HG02798 (cell line): ENCODE measurements at regions not wholly inside any gene's neighbourhood (a gene's known extent, or its start where the extent isn't known, plus 50 kb on each side); places are given as distances from the start of the nearest gene placed in this dataset.
"Not testable (repeated sequence)": the region's sequence is repeated elsewhere in the genome, so short reads cannot be mapped to it uniquely, and the experiment has no call there.

Experiments used
- ATAC-seq: cut with Tn5 transposase; IDR thresholded peaks from one replicate; pipeline ENCODE4 v1.9.1; 2021; ENCODE audit warnings: mild to moderate bottlenecking; ENCODE audit not compliant: unreplicated experiment, poor library complexity

- no peak for ATAC-seq
These were observed 606.8 kb upstream of the CDH11 start for GRCh38 chr16:65728652-65729051.

- ATAC-seq = no peak
These were observed 606.3 kb upstream of the CDH11 start for GRCh38 chr16:65728167-65728566.

- no peak for ATAC-seq
These were observed 605.8 kb upstream of the CDH11 start for GRCh38 chr16:65727534-65728137.

- ATAC-seq = no peak
These were observed 603.4 kb upstream of the CDH11 start for GRCh38 chr16:65725156-65725845.

GRCh38 chr16:65722429-65722828 lies 600.6 kb upstream of the CDH11 start:
- ATAC-seq = no peak

DNA sequence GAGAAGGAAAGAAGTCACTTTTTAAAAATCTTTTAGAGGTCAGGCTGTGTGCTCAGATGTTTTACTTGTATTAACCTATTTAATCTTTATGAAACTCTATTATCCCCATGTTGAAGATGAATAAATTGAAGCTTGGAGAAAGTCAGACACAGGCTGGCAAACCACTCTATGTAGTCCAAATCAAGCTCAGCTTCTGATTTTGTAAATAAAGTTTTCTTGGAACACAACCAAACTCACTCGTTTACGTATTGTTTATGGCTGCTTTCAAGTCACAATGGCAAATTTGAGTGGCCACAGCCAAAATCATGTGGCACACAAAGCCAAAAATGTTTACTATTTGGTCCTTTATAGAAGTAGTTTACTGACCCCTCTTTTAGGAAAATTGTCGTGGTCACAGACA lies 596.0 kb upstream of the CDH11 start:
- no peak for ATAC-seq

- no peak for ATAC-seq
These were observed 595.2 kb upstream of the CDH11 start for GRCh38 chr16:65716737-65717700.

- ATAC-seq = no peak
These were observed 591.4 kb upstream of the CDH11 start for GRCh38 chr16:65713181-65713808.

- ATAC-seq = no peak
These were observed 588.2 kb upstream of the CDH11 start for GRCh38 chr16:65710107-65710506.

GRCh38 chr16:65704866-65705265 lies 583.0 kb upstream of the CDH11 start:
- no peak for ATAC-seq

- no peak for ATAC-seq
These were observed 581.0 kb upstream of the CDH11 start for GRCh38 chr16:65702707-65703402.

DNA sequence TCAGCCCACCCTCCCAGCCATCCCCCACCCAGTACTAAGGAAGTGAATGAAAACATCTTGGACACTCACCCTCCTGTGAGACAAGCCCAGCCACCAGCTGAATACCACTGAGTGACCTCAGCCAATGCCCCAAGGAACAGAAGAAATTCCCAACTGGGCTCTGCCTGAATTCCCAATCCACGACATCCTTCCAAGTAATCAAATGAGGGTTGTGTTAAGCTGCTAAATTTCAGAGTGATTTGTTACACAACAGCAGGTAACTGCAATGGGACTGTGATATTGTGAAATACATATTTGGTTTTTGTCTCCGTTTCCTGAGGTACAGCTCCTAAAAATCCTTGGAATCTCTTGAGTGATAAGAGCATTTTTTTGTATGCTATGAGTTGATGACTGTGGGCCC lies 578.7 kb upstream of the CDH11 start:
- no peak for ATAC-seq

GRCh38 chr16:65698791-65699321 lies 577.0 kb upstream of the CDH11 start:
- no peak for ATAC-seq

- ATAC-seq = no peak
These were observed 575.7 kb upstream of the CDH11 start for GRCh38 chr16:65697521-65697920.

- ATAC-seq = no peak
These were observed 575.2 kb upstream of the CDH11 start for GRCh38 chr16:65697065-65697464.

GRCh38 chr16:65691846-65692245 lies 570.0 kb upstream of the CDH11 start:
- not testable (repeated sequence) for ATAC-seq

GRCh38 chr16:65689726-65690125 lies 567.9 kb upstream of the CDH11 start:
- no peak for ATAC-seq

DNA sequence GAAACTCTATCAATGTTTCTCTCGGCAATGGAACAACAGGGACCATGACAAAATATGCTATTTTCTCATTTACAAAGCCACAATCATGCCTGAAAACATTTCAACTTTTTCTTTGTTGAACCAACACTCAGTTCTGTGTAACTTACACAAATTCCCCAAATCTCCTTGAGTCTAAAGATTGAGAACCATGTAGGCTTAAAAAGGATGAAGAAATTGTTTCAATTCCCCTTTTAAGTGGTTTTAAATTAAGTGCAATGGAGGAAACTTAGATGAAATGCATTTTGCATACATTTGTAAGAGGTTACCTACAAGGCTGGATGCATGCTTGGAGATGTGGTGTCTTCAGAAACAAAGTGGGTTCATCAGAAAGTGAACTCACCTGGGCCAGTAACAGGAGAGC lies 566.4 kb upstream of the CDH11 start:
- ATAC-seq = no peak

GRCh38 chr16:65684230-65684629 lies 562.4 kb upstream of the CDH11 start:
- no peak for ATAC-seq

DNA sequence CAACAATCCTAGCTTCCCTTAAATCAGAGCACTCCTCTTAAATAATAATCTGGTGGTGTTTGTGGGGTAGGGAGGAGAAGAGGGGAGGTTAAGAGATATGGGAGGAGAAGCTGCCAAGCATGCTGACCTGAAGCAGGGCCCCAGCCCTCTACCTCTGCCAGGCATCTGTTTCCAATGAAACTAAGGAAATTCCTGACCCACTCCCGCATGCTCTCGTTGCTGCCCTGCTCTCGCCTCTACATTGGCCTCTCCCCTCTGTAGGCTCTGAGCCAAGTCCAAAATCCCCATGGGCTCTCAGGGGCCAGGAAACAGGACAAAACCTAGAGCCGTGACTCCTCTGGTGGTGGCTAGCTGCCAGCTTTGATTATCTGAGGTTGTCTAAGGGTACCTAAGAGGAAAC lies 559.5 kb upstream of the CDH11 start:
- ATAC-seq = no peak
